ENCODE measurements at regions not wholly inside any gene's neighbourhood (a gene's known extent, or its start where the extent isn't known, plus 50 kb on each side); places are given as distances from the start of the nearest gene placed in this dataset.

DNA sequence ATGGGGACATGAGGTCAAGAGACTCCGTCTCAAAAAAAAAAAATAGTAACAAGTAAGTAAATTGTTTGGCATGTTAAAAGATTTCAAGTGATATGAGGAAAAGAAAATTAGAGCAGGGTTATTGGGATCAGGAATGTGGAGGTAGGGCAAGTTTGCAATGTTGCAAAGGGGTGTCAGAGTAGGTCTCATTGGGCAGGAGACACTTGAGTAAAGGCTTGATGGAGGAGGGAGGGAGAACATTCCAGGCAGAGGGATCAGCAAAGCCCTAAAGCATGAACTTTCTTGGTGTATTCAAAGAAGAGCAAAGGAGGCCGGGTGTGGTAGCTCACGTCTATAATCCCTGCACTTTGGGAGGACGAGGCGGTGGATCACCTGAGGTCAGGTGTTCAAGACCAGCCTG lies 87.1 kb upstream of the HAND1 start:
- TF ChIP-seq, protein P1, sequence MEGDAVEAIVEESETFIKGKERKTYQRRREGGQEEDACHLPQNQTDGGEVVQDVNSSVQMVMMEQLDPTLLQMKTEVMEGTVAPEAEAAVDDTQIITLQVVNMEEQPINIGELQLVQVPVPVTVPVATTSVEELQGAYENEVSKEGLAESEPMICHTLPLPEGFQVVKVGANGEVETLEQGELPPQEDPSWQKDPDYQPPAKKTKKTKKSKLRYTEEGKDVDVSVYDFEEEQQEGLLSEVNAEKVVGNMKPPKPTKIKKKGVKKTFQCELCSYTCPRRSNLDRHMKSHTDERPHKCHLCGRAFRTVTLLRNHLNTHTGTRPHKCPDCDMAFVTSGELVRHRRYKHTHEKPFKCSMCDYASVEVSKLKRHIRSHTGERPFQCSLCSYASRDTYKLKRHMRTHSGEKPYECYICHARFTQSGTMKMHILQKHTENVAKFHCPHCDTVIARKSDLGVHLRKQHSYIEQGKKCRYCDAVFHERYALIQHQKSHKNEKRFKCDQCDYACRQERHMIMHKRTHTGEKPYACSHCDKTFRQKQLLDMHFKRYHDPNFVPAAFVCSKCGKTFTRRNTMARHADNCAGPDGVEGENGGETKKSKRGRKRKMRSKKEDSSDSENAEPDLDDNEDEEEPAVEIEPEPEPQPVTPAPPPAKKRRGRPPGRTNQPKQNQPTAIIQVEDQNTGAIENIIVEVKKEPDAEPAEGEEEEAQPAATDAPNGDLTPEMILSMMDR (IDR thresholded peaks at IDR 0.05; ENCODE audit: control extremely low read depth in 1 of 3, insufficient read depth in 1 of 3, low read depth in 1 of 3, low read length in 3 of 3) = no peak
- TF ChIP-seq POLR2AphosphoS5 (IDR thresholded peaks at IDR 0.05; ENCODE audit: low read depth, low read length) (no peak), BACH1 (IDR thresholded peaks at IDR 0.05; ENCODE audit: low read length) (no peak), JUND (IDR thresholded peaks at IDR 0.05; ENCODE audit: low read length) (no peak), CHD2 (IDR thresholded peaks at IDR 0.05; ENCODE audit: low read length) (no peak)
- TF ChIP-seq, protein P2, sequence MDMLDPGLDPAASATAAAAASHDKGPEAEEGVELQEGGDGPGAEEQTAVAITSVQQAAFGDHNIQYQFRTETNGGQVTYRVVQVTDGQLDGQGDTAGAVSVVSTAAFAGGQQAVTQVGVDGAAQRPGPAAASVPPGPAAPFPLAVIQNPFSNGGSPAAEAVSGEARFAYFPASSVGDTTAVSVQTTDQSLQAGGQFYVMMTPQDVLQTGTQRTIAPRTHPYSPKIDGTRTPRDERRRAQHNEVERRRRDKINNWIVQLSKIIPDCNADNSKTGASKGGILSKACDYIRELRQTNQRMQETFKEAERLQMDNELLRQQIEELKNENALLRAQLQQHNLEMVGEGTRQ (IDR thresholded peaks at IDR 0.05; ENCODE audit: low read length) = no peak
- TF ChIP-seq, protein P3, sequence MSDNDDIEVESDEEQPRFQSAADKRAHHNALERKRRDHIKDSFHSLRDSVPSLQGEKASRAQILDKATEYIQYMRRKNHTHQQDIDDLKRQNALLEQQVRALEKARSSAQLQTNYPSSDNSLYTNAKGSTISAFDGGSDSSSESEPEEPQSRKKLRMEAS (IDR thresholded peaks at IDR 0.05) = no peak
